Aorta (tissue), 5 donors: ENCODE measurements at regions not wholly inside any gene's neighbourhood (a gene's known extent, or its start where the extent isn't known, plus 50 kb on each side); places are given as distances from the start of the nearest gene placed in this dataset.

Experiments used
- ATAC-seq: fragments of 200-7000 bp; cut with Tn5 transposase; one replicate; pipeline ENCODE4 v1.9.1; 2022; ENCODE audit warnings: moderate library complexity; ENCODE audit not compliant: low FRiP score
- DNase-seq, 2 donors: peaks; one replicate each; pipeline ENCODE4 v3.0.0-alpha.2; 2020
- H3K27ac ChIP-seq, 2 donors: one replicate each; pipeline ENCODE4 v1.5.1; 2013; ENCODE audit warnings: low read length in 2 of 2, mild to moderate bottlenecking in 2 of 2, moderate library complexity in 2 of 2, control low read depth in 1 of 2, inconsistent platforms in 1 of 2, low read depth in 1 of 2
- H3K27me3 ChIP-seq, 2 donors: one replicate each; pipeline ENCODE4 v1.6.1; 2013; ENCODE audit warnings: control low read depth in 1 of 2, low read length in 1 of 2, mild to moderate bottlenecking in 1 of 2, moderate library complexity in 1 of 2; ENCODE audit not compliant: insufficient read depth in 2 of 2, control insufficient read depth in 1 of 2
- H3K36me3 ChIP-seq, 2 donors: one replicate each; pipeline ENCODE4 v1.6.1; 2013; ENCODE audit warnings: control low read depth in 1 of 2, low read length in 1 of 2, mild to moderate bottlenecking in 1 of 2; ENCODE audit not compliant: insufficient read depth in 2 of 2, control insufficient read depth in 1 of 2
- H3K4me1 ChIP-seq, 2 donors: one replicate each; pipeline ENCODE4 v1.6.1; 2013; ENCODE audit warnings: low read length in 2 of 2, control low read depth in 1 of 2, mild to moderate bottlenecking in 1 of 2, moderate library complexity in 1 of 2; ENCODE audit not compliant: insufficient read depth in 2 of 2, control insufficient read depth in 1 of 2
- H3K4me3 ChIP-seq, 2 donors: one replicate each; pipeline ENCODE4 v1.5.1; 2013; ENCODE audit warnings: low read length in 2 of 2, control low read depth in 1 of 2, mild to moderate bottlenecking in 1 of 2
- H3K9me3 ChIP-seq: one replicate; pipeline ENCODE4 v1.6.1; 2013; ENCODE audit warnings: mild to moderate bottlenecking, low read length; ENCODE audit not compliant: control insufficient read depth
- WGBS, 2 donors: extraction: QIAGEN DNeasy Blood & Tissue Kit; methylation state at CpG; one replicate each; pipeline ENCODE4 v1.1.7; 2013; 5-methylcytosine and 5-hydroxymethylcytosine counted together
- intact Hi-C, 2 donors: fragments of 100-400 bp; cut with DNase I; formaldehyde crosslinking; loops; one replicate each; pipeline versions ENCODE4 v1.14.2 to v1.15.0; 2022
- donor health status: healthy with polysubstance abuse.
- donor health status: Bipolar disorder and iron deficiency.
- donor health status: DM: no; HTN: no; CAD: no.
- donor health status: DM: no; HTN: no; CAD: no.
- donor health status: DM: yes; HTN: yes; CAD: no.

DNA sequence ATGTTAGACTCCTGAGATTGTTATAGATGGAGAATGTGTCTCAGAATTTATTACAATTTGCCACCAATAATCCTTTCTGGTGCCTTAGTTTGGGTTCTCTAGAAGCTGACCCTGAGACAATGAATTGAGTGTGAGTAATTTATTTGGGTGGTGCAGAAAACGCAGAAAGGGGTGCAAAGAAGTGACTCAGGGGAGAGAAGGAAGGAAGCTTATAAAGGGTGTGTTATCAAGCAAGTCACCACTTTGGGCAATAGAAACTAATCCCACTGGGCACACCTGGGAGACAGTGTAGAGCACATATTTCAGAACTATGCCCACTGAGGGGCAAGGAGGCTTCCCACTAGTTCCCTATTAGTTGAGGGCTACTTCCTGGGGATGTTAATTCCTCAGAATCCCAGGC is 320.6 kb downstream of the MID1IP1 start:
- H3K36me3 ChIP-seq, result no peaks in the 10 kb centered on the region
- H3K4me1 ChIP-seq, result no peaks in the 10 kb centered on the region
- no peak for ATAC-seq
- no peak for DNase-seq
- H3K4me3 ChIP-seq, result no peak overlapping the region
- intact Hi-C loops, result no loop called here
- H3K9me3 ChIP-seq, result no peaks in the 10 kb centered on the region
- 76 to 95% methylated on average over 1 of the region's 1 CpG for WGBS, 2 donors
- H3K27ac ChIP-seq, result no peak overlapping the region
- H3K27me3 ChIP-seq, result no peaks in the 10 kb centered on the region

- intact Hi-C loops, result no loop called here
Observed at GRCh38 chrX:39125834-39126233, 324.6 kb downstream of the MID1IP1 start.

DNA sequence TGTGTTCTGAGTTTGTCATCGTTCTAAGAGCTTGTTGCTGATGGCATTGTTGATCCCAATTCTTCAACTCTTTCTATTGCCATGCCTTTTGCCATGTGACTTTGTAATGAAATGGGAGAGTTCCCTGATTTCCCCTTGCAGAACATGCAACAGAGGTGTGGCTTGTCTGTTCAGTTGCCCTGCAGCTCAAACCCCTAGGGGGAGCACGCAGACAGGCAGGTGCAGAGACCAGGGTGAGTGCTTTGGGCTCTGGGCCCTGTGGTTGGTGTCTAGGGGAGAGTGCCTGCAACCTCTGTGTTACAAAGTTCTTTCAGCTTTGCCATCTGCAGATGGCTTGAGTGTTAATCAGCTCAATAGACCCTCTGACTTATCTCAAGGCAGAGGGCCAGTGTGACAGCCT is 332.7 kb downstream of the MID1IP1 start:
- no peaks in the 10 kb centered on the region for H3K9me3 ChIP-seq
- H3K4me1 ChIP-seq, result no peaks in the 10 kb centered on the region
- H3K4me3 ChIP-seq, result no peak overlapping the region
- ATAC-seq, result no peak
- H3K36me3 ChIP-seq, result no peaks in the 10 kb centered on the region
- intact Hi-C loops, result no loop called here
- DNase-seq, result no peak
- 51 to 87% methylated on average over 2 of the region's 2 CpGs for WGBS, 2 donors
- H3K27ac ChIP-seq, result no peak overlapping the region
- no peaks in the 10 kb centered on the region for H3K27me3 ChIP-seq

More at GRCh38 chrX:39125834-39126233, 324.6 kb downstream of the MID1IP1 start:
- DNase-seq (no peak), ATAC-seq (no peak)
- Histone ChIP-seq H3K27ac (no peak overlapping the region), H3K27me3 (no peaks in the 10 kb centered on the region), H3K4me1 (no peaks in the 10 kb centered on the region), H3K36me3 (no peaks in the 10 kb centered on the region), H3K9me3 (no peaks in the 10 kb centered on the region), H3K4me3 (no peak overlapping the region)
- 55 to 86% methylated on average over 1 of the region's 1 CpG for WGBS, 2 donors

GRCh38 chrX:39137363-39137954 is 336.2 kb downstream of the MID1IP1 start:
- H3K27me3 ChIP-seq, result no peaks in the 10 kb centered on the region
- H3K4me3 ChIP-seq, result no peak overlapping the region
- H3K9me3 ChIP-seq, result no peaks in the 10 kb centered on the region
- DNase-seq (no peak), ATAC-seq (no peak)
- H3K4me1 ChIP-seq, result no peaks in the 10 kb centered on the region
- WGBS, 2 donors, result 30 to 41% methylated on average over 3 of the region's 3 CpGs
- no peak overlapping the region for H3K27ac ChIP-seq
- intact Hi-C loops, result no loop called here
- no peaks in the 10 kb centered on the region for H3K36me3 ChIP-seq

- 53 to 73% methylated on average over 3 of the region's 3 CpGs for WGBS, 2 donors
- Histone ChIP-seq H3K36me3 (no peaks in the 10 kb centered on the region), H3K4me1 (no peaks in the 10 kb centered on the region), H3K4me3 (no peak overlapping the region), H3K9me3 (no peaks in the 10 kb centered on the region), H3K27ac (no peak overlapping the region), H3K27me3 (no peaks in the 10 kb centered on the region)
- DNase-seq (no peak), ATAC-seq (no peak)
- intact Hi-C loops, result no loop called here
Observed at GRCh38 chrX:39140581-39140980, 339.3 kb downstream of the MID1IP1 start.

- Histone ChIP-seq H3K27ac (no peak overlapping the region), H3K4me3 (no peak overlapping the region), H3K4me1 (no peaks in the 10 kb centered on the region), H3K36me3 (no peaks in the 10 kb centered on the region), H3K9me3 (no peaks in the 10 kb centered on the region), H3K27me3 (no peaks in the 10 kb centered on the region)
- intact Hi-C loops, result no loop called here
- DNase-seq, result no peak
- ATAC-seq, result no peak
- WGBS, 2 donors, result 57 to 92% methylated on average over 3 of the region's 3 CpGs
Observed at GRCh38 chrX:39144323-39144722, 343.1 kb downstream of the MID1IP1 start.

- H3K36me3 ChIP-seq, result no peaks in the 10 kb centered on the region
- no peak for ATAC-seq
- WGBS, 2 donors, result 64 to 78% methylated on average over 7 of the region's 7 CpGs
- H3K27me3 ChIP-seq, result no peaks in the 10 kb centered on the region
- no peak overlapping the region for H3K27ac ChIP-seq
- H3K4me3 ChIP-seq, result no peak overlapping the region
- H3K9me3 ChIP-seq, result no peaks in the 10 kb centered on the region
- H3K4me1 ChIP-seq, result no peaks in the 10 kb centered on the region
- intact Hi-C loops, result no loop called here
- no peak for DNase-seq
Observed at GRCh38 chrX:39144956-39145355, 343.7 kb downstream of the MID1IP1 start.

- intact Hi-C loops, result no loop called here
- ATAC-seq (no peak), DNase-seq (no peak)
- Histone ChIP-seq H3K27me3 (no peaks in the 10 kb centered on the region), H3K9me3 (no peaks in the 10 kb centered on the region), H3K27ac (no peak overlapping the region), H3K4me1 (no peaks in the 10 kb centered on the region), H3K4me3 (no peak overlapping the region), H3K36me3 (no peaks in the 10 kb centered on the region)
Observed at GRCh38 chrX:39145859-39146258, 344.6 kb downstream of the MID1IP1 start.

DNA sequence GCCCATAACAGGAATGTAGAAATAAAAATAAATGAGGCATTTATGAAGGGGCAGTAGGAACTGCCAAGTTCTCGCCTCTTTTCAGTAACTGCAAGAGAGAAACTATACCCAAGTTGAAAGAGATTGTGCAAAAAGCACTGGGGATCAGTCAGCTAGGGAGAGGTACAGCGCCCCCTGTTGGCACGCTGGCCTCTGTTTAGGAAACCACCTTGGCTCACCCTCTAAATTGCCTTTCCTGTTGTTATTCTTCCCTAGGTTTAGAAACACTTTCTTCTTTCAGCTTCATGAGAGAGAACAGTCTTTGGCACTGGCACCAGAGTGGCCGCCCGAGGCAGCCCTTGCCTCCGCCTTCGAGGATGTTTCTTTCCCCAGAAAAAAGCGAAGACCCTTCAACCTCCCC is 348.5 kb downstream of the MID1IP1 start:
- peak; percentile 81 to 90 for DNase-seq
- no peaks in the 10 kb centered on the region for H3K9me3 ChIP-seq
- no peaks in the 10 kb centered on the region for H3K27me3 ChIP-seq
- intact Hi-C loops, result loop anchor here in 1 of 2 donors (5.0 kb wide), 1 partner anchor 382 kb away; no protein-coding TSS in a partner anchor
- no peak overlapping the region for H3K4me3 ChIP-seq
- no peak overlapping the region for H3K27ac ChIP-seq
- H3K36me3 ChIP-seq, result no peaks in the 10 kb centered on the region
- H3K4me1 ChIP-seq, result no peaks in the 10 kb centered on the region
- WGBS, 2 donors, result 5 to 12% methylated on average over 8 of the region's 8 CpGs
- peak; percentile 63 for ATAC-seq
